K562 (cell line): ENCODE measurements at regions not wholly inside any gene's neighbourhood (a gene's known extent, or its start where the extent isn't known, plus 50 kb on each side); places are given as distances from the start of the nearest gene placed in this dataset.

ENCODE experiments used
- ATAC-seq: fragments of 200-7000 bp; cut with Tn5 transposase; 3 replicates; pipeline ENCODE4 v1.9.1; 2020; ENCODE audit warnings: moderate library complexity
- BruUV-seq: library from RNA; stranded (reverse); fragments of 400-500 nt; replicated peaks from 2 replicates; lab custom pipeline; 2021; lab: Mats Ljungman, UMichigan
- CTCF ChIA-PET: fragments of 300-600 bp; formaldehyde crosslinking; extraction: SDS; loops from one replicate; lab custom pipeline; 2021; ENCODE audit warnings: low intra/inter-chr PET ratio; lab: Yijun Ruan, JAX
- POLR2A ChIA-PET: fragments of 300-600, 350-650 bp; sonication (Branson Sonifier 250); formaldehyde crosslinking; extraction: SDS; loops from one replicate; lab custom pipeline; 2021; ENCODE audit warnings: antibody characterized with exemption, inconsistent platforms; lab: Yijun Ruan, JAX
- DNase-seq, 4 experiments: peaks; one replicate each; pipeline versions ENCODE4 v3.0.0 to v3.0.0-alpha.2; 2011 to 2018; ENCODE audit warnings: low spot score in 3 of 4, mixed read lengths in 3 of 4; ENCODE audit errors: extremely low read depth in 1 of 4
- FAIRE-seq: peaks from 2 replicates; lab custom pipeline; 2011; peaks lifted over from hg19 to GRCh38; lab: Jason Lieb, UNC
- H2AFZ ChIP-seq: 2 replicates; pipeline ENCODE4 v1.6.0; 2011; ENCODE audit warnings: low read depth, low read length, control low read depth, inconsistent platforms
- H3K27ac ChIP-seq: fragments of 200-600 bp; 3 replicates; pipeline ENCODE4 v1.8.0; 2011; ENCODE audit warnings: low read depth, mild to moderate bottlenecking, control low read depth, inconsistent platforms, low read length, moderate library complexity, mixed read lengths; ENCODE audit errors: extremely low read depth
- H3K27me3 ChIP-seq, 2 experiments: fragments of 300-600 bp in 1 of 2; 2 replicates in 1 of 2; 3 replicates in 1 of 2; pipeline versions ENCODE4 v1.6.0 to v1.8.0; 2011; ENCODE audit warnings: inconsistent platforms in 2 of 2, low read length in 2 of 2, mild to moderate bottlenecking in 1 of 2, mixed read lengths in 1 of 2, moderate library complexity in 1 of 2; ENCODE audit not compliant: control insufficient read depth in 2 of 2, insufficient read depth in 2 of 2
- H3K36me3 ChIP-seq: fragments of 300-600 bp; 3 replicates; pipeline ENCODE4 v1.8.0; 2011; ENCODE audit warnings: mild to moderate bottlenecking, low read length, inconsistent platforms; ENCODE audit not compliant: control insufficient read depth, insufficient read depth
- H3K4me1 ChIP-seq, 2 experiments: fragments of 200-600 bp in 1 of 2; replicated peaks in 1 of 2; 2 replicates in 1 of 2; 3 replicates in 1 of 2; pipeline versions ENCODE4 v1.5.1 to v1.8.0; 2011; ENCODE audit warnings: inconsistent platforms in 2 of 2, low read length in 2 of 2, mild to moderate bottlenecking in 1 of 2, mixed read lengths in 1 of 2, moderate library complexity in 1 of 2; ENCODE audit not compliant: control insufficient read depth in 2 of 2, insufficient read depth in 2 of 2
- H3K4me2 ChIP-seq: 2 replicates; pipeline ENCODE4 v1.6.1; 2011; ENCODE audit warnings: low read length, control low read depth, inconsistent platforms, mixed read lengths; ENCODE audit not compliant: insufficient read depth
- H3K4me3 ChIP-seq: fragments of 200-600 bp; sonication (generic), shearing (Covaris generic); 2 replicates; pipeline ENCODE4 v1.5.1; 2016; ENCODE audit warnings: control low read depth, inconsistent platforms
- H3K79me2 ChIP-seq: fragments of 200-600 bp; 3 replicates; pipeline ENCODE4 v1.8.0; 2011; ENCODE audit warnings: low read length, inconsistent platforms; ENCODE audit not compliant: control insufficient read depth, insufficient read depth
- H3K9ac ChIP-seq, 2 experiments: 2 replicates each; pipeline versions ENCODE4 v1.6.0 to v1.6.1; 2011; ENCODE audit warnings: low read depth in 2 of 2, low read length in 2 of 2, control low read depth in 1 of 2, inconsistent platforms in 1 of 2, mild to moderate bottlenecking in 1 of 2, mixed read lengths in 1 of 2; ENCODE audit not compliant: insufficient read depth in 1 of 2
- H3K9me1 ChIP-seq: one replicate; pipeline ENCODE4 v1.6.0; 2011; ENCODE audit warnings: inconsistent platforms, mild to moderate bottlenecking, low read length, moderate library complexity; ENCODE audit not compliant: control insufficient read depth, insufficient read depth
- H3K9me3 ChIP-seq: replicated peaks from 2 replicates; pipeline ENCODE4 v1.5.1; 2011; ENCODE audit warnings: low read depth, low read length, inconsistent platforms; ENCODE audit not compliant: control insufficient read depth, insufficient read depth
- H4K20me1 ChIP-seq: replicated peaks from 2 replicates; pipeline ENCODE4 v1.6.1; 2011; ENCODE audit warnings: low read length, inconsistent platforms, mixed read lengths; ENCODE audit not compliant: control insufficient read depth, insufficient read depth
- CBFB ChIP-seq: sonication (generic); formaldehyde crosslinking; IDR thresholded peaks from 2 replicates; pipeline ENCODE4 v1.4.0; 2020; ENCODE audit warnings: mild to moderate bottlenecking, missing genetic modification reagents
- FOXK2 ChIP-seq, 2 experiments: fragments of 450-650 bp; IDR thresholded peaks in 1 of 2; conservative IDR thresholded peaks in 1 of 2; 2 replicates each; pipeline ENCODE4 v1.6.1; 2016; ENCODE audit warnings: low read depth in 2 of 2, mild to moderate bottlenecking in 1 of 2
- MYC ChIP-seq, 2 experiments: fragments of 250-450 bp in 1 of 2; sonication (Bioruptor Pico) in 1 of 2; IDR thresholded peaks; 2 replicates each; pipeline versions ENCODE4 v1.5.1 to v1.6.1; 2012 to 2021; ENCODE audit warnings: low read depth in 2 of 2, borderline replicate concordance in 1 of 2, improper control_type of control experiment in 1 of 2, low read length in 1 of 2, mild to moderate bottlenecking in 1 of 2, moderate library complexity in 1 of 2
- SMAD3 ChIP-seq: fragments of 450-650 bp; formaldehyde crosslinking; conservative IDR thresholded peaks from 2 replicates; pipeline ENCODE4 v1.4.0; 2020; ENCODE audit warnings: mild to moderate bottlenecking
- WGBS: fragments of 100-300 bp; shearing (Covaris generic); methylation state at CpG from one replicate; pipeline ENCODE4 v1.1.6; 2016; ENCODE audit warnings: low coverage, mixed read lengths; ENCODE audit not compliant: insufficient coverage; ENCODE audit errors: missing lambda C conversion rate; 5-methylcytosine and 5-hydroxymethylcytosine counted together
- in situ Hi-C: fragments of 300-500 bp; cut with MboI; formaldehyde crosslinking; loops from 4 replicates; pipeline ENCODE4 v1.15.0; 2018; ENCODE audit warnings: inconsistent platforms, mixed read lengths
- intact Hi-C: fragments of 100-400 bp; cut with micrococcal nuclease; formaldehyde crosslinking; loops from 2 replicates; pipeline ENCODE4 v1.14.2; 2022

DNA sequence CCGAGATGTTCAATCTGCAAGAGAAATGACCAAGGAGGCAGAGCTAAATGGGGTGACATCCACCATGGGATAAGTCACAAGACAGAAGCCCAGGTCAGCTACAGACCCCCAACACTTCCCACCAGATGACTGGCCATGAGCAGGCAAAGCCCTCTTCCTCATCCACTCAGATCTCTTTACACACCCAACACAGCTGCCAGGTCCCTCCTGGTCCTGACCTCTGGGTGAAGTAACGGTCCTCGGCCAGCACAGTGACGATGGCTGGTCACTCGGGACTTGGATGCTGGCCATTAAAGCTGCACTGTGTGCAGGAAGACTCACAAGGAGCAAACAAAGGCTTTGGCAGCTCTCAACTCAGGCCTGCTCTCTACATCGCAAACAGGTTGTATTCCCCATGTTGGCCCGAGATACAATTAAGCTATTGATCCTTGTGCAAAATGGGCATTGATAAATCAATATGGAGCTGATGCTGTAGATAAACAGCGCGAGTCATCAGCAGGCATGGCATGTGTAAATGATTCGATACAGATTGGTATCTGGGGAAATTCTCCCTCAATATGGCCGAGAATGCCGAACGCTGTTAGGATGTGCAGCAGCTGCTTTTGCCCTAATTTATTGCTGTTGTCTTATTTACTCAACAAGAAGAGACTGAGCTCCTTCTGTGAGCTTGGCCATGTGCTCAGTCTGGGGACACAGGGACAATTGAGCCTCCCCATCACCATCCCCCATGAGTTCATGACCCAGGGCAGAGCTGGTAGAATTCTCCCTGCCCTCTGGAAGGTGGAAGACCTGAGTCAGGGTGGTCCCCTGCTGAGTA is 98.7 kb downstream of the C5orf15 start:
- Histone ChIP-seq H2AFZ (peak overlapping the region; percentile 87), H4K20me1 (no peaks in the 10 kb centered on the region)
- TF ChIP-seq MYC (IDR thresholded peaks at IDR 0.05; ENCODE audit: low read depth, low read length) (no peak), MYC (CRISPR knock-in tag; IDR thresholded peaks at IDR 0.05; ENCODE audit: borderline replicate concordance, low read depth) (no peak), CBFB (0 out of 2 replicates have a peak, but pooled peaks have one; percentile 38), FOXK2 (conservative IDR thresholded peaks at IDR 0.05 in 1 of 2, IDR thresholded peaks at IDR 0.05 in 1 of 2; ENCODE audit: low read depth in 2 of 2) (no peak), SMAD3 (CRISPR knock-in tag) (no peak)
- TF ChIP-seq, all 486 proteins: peak for 1
- ATAC-seq (peak; percentile 38; the same call in 2 of the 3 replicates), DNase-seq (no peak), FAIRE-seq (no peak)
- ChIA-PET CTCF (interaction anchor here (1.8 kb wide), 1 partner anchor 115 kb away, joined by 6 read pairs; no protein-coding TSS in a partner anchor), POLR2A (interaction anchor here (0.6 to 1.1 kb wide), 3 partner anchors 12 to 42 kb away, joined by 3 to 5 read pairs (median 4); no protein-coding TSS in a partner anchor)
- intact Hi-C loops (loop anchor here (5.0 to 10.0 kb wide), 3 partner anchors 73 to 317 kb away; no protein-coding TSS in a partner anchor), in situ Hi-C loops (no loop called here)
- Histone ChIP-seq H3K4me1 (peaks cover 3 to 4% of the 10 kb centered on the region in 2 experiments; a peak in 2 of 5 replicates), H3K36me3 (no peaks in the 10 kb centered on the region), H3K79me2 (no peaks in the 10 kb centered on the region), H3K4me2 (peak overlapping the region; percentile 65), H3K9ac (no peak overlapping the region; a peak in 1 of 4 replicates), H3K9me1 (no peaks in the 10 kb centered on the region), H3K4me3 (no peak overlapping the region), H3K27me3 (peaks cover 7 to 33% of the 10 kb centered on the region in 2 experiments; a peak in 4 of 5 replicates), H3K9me3 (no peaks in the 10 kb centered on the region), H3K27ac (no peak overlapping the region)
- BruUV-seq = no TSS peak
- 7% methylated on average over 12 of the region's 13 CpGs for WGBS
